GM06990 (cell line): ENCODE measurements at regions not wholly inside any gene's neighbourhood (a gene's known extent, or its start where the extent isn't known, plus 50 kb on each side); places are given as distances from the start of the nearest gene placed in this dataset.

Experiments used
- DNase-seq: peaks from one replicate; pipeline ENCODE4 v3.0.0-alpha.2; 2011; ENCODE audit not compliant: insufficient read length; ENCODE audit errors: extremely low read depth
- H3K27me3 ChIP-seq: replicated peaks from 2 replicates; pipeline ENCODE4 v1.6.0; 2011; ENCODE audit warnings: low read length; ENCODE audit not compliant: control insufficient read depth, insufficient read depth
- H3K36me3 ChIP-seq: 2 replicates; pipeline ENCODE4 v1.5.1; 2011; ENCODE audit warnings: low read length; ENCODE audit not compliant: control insufficient read depth, insufficient read depth
- H3K4me3 ChIP-seq: replicated peaks from 2 replicates; pipeline ENCODE4 v1.5.1; 2011; ENCODE audit warnings: low read depth, mild to moderate bottlenecking, control low read depth, low read length
- CTCF ChIP-seq: IDR thresholded peaks from 2 replicates; pipeline ENCODE4 v1.5.1; 2011; ENCODE audit warnings: low read length, control low read depth, mild to moderate bottlenecking, inconsistent platforms; ENCODE audit not compliant: insufficient read depth, poor library complexity, severe bottlenecking

- H3K36me3 ChIP-seq: no peaks in the 10 kb centered on the region
- H3K27me3 ChIP-seq: no peaks in the 10 kb centered on the region; the same call in 1 of the 2 replicates
- TF ChIP-seq CTCF: no peak
- no peak overlapping the region for H3K4me3 ChIP-seq
- no peak for DNase-seq
These were observed 54.4 kb upstream of the PRMT8 start for GRCh38 chr12:3436461-3437065.

- no peak for TF ChIP-seq CTCF
- no peaks in the 10 kb centered on the region; the same call in 1 of the 2 replicates for H3K27me3 ChIP-seq
- H3K4me3 ChIP-seq: no peak overlapping the region
- DNase-seq: no peak
- no peaks in the 10 kb centered on the region for H3K36me3 ChIP-seq
These were observed 53.0 kb upstream of the PRMT8 start for GRCh38 chr12:3437986-3438385.

- H3K4me3 ChIP-seq: no peak overlapping the region
- no peaks in the 10 kb centered on the region for H3K36me3 ChIP-seq
- no peak for DNase-seq
- no peak for TF ChIP-seq CTCF
- H3K27me3 ChIP-seq: no peaks in the 10 kb centered on the region; the same call in 1 of the 2 replicates
These were observed 52.6 kb upstream of the PRMT8 start for GRCh38 chr12:3438401-3438800.
